HG02610 (cell line): ENCODE measurements at regions not wholly inside any gene's neighbourhood (a gene's known extent, or its start where the extent isn't known, plus 50 kb on each side); places are given as distances from the start of the nearest gene placed in this dataset.

ENCODE experiments used
- ATAC-seq: cut with Tn5 transposase; IDR thresholded peaks from one replicate; pipeline ENCODE4 v1.9.1; 2021; ENCODE audit warnings: mild to moderate bottlenecking, moderate library complexity; ENCODE audit not compliant: unreplicated experiment

DNA sequence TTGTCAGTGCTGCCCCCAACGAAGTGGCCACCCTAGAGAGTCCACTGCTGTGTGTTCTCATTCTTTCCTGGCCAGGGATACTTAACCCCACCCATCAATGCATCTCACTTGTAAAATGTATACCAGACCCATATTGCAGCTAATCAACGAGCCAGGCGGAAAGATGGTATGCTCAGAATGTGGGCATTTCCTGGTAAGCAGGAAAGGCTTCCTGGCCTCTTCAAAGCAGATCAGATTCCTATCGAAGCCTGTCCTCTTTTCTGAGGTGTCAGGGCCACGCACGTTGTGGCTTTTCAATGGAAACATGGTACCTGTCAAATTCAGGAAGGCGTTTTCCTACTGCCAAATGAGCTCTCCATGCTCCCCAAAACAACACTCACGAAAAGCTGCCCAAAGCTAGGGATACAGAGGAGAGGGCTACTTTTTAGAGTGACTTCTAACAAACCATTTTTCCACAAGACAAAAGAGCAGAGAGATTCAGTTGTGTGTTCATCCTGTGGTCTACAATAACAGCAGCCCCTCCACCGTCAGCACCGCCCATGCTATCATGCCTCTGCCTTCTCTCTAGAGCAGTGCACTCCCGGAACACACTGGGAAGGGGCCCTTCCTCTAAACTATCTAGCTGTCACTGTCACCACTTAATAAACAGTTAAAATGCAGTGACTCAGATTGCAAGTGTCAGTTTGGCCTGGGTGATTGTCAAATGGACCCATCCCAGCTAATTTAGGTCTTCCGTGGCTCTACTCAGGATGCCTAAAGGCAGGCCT lies 535.1 kb downstream of the RNF144A start:
- no peak for ATAC-seq

DNA sequence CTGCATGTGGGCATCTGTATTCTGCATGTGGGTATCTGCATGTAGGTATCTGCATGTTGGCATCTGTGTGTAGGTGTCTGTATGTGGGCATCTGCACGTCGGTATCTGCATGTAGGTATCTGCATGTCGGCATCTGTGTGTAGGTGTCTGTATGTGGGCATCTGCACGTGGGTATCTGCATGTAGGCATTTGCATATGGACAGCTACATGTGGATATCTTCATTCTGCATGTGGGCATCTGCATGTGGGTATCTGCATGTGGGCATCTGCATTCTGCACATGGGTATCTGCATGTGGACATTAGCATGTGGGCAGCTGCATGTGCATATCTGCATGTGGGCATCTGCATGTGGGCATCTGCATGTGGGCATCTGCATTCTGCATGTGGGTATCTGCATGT lies 537.4 kb downstream of the RNF144A start:
- ATAC-seq = no peak

DNA sequence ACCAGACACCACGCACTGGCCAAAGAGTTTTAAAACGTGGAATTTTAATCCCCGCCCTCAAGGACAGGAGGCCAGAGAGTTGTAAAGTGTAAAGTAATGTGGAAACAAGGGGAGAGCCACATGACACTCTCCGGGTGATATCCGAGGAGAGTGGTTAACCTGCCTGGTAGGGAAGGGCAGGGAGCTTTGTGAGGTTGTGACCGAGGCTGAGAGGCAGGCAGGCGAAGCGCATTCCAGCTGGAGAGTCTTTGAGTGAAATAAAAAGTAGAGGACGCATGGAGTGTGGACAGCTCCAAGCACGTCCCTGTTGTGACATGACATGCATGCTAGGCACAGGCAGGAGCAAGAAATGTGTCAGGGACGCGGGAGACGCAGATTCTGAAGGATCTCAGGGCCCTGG lies 539.5 kb downstream of the RNF144A start:
- no peak for ATAC-seq

DNA sequence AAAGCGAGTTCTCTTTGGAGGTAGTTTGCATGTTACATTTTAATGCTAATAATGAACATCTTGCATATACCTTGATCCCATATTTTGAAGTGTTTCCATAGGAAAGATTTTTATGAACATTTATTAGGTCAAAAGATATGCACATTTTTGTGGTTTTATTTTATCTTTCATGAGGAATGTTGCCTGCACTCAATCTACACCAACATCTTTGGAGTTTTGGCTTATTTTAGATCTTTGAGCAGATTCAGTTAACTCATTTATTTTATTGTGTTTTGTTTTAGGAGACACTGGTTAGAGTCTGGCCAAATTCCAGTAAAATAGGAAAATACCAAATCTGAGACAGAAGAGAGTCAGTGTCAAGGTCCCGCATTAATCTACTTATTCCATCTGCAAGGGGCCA lies 540.9 kb downstream of the RNF144A start:
- ATAC-seq = no peak

DNA sequence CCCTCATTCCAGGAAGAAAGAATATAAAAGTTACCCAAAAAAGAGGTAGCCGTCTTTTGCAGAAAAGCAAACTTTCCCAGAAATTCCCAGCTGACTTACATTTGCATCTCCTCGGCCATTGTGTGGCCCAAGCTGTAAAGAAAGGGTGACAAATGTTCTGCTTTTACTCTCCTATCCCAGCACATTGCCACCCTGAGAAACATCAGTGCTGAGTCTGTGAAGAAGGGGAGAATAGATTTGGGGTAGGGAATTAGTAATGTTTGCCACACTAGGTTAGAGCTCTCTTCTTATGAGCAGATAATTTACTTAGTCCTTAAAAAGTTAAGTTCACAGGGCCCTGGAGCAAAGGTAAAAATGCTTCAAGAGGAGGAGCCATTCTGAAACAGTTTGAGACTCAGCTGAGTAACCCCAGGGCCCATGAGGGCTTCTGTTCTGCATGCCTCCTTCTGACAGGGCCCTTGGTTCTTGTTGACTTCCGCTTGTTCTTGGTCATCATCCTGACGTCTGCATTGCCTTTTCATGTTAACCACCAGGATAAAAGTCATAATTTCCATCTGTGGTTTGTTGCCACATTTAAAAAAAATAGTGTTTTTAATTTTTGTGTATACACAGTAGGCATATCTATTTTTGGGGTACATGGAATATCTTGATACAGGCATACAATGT lies 550.7 kb downstream of the RNF144A start:
- ATAC-seq = no peak

DNA sequence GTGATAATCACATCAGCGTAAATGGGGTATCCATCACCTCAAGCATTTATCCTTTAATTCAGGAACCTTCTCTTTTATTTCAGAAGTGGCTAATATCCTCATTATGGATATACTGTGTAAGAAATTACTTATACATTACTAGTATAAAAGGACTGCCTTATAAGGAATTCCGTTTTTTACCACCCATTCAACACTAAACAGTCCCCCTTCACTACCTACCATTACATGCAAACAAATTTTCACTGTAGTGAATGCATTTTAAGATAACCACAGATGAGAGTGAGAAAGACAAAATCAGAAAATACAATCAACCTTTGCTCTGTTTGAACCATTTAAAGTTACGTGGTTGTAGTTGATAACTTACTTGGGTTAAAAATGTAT lies 551.2 kb downstream of the RNF144A start:
- no peak for ATAC-seq

DNA sequence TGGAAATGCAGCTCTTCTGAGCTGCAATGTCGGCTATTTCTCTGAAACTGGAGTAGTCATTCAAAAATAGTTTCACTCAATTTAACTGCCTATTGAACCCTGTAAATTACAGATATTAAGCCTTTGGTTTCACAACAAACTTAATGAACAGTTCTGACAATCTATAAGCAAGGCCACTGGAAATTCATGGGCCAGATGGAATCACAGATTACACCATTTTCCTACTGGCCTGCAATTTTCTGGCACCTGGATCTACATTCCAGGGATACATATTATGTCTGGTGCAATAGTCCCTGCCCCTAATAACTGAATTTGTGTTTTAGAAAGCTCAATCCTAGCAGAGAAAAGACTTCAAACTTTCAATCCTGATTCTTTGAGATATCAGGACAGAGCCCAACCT lies 551.7 kb downstream of the RNF144A start:
- no peak for ATAC-seq

DNA sequence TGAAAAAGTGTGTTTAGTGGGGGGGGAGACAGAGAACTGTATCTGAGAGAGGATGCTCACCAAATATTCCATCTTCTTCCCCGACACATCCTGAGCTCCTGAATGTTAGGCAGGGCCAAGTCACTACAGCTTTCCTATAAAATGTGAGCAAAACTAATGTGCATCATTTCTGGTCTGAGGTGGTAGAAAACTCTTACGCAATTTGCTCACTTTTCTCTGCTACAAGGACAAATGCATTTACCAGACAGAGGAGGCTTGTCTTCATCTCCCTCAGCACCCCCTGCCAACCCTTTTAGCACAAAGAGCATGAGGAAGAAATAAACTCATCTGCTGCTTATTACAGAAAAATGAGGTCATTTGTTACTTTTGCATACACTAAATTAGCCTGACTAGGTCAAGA lies 554.0 kb downstream of the RNF144A start:
- ATAC-seq = no peak

DNA sequence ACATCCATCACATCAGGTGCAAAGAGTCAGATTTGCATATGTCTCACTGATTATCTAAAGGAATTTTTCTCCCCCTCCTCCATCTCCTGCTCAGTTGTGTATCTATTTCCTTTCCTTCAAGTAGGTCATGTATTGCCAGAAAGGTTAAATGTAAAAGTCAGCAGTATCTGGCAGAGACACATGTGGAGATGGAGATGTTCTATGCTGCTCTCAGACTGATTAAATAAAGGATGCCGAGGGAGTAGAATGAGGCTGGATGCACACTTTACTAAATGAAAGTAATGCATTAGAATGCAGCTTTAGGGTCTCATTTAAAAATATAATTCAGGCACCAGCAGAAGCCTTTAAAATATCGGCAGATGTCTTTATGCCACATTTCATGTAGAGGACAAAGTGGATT lies 555.3 kb downstream of the RNF144A start:
- no peak for ATAC-seq

DNA sequence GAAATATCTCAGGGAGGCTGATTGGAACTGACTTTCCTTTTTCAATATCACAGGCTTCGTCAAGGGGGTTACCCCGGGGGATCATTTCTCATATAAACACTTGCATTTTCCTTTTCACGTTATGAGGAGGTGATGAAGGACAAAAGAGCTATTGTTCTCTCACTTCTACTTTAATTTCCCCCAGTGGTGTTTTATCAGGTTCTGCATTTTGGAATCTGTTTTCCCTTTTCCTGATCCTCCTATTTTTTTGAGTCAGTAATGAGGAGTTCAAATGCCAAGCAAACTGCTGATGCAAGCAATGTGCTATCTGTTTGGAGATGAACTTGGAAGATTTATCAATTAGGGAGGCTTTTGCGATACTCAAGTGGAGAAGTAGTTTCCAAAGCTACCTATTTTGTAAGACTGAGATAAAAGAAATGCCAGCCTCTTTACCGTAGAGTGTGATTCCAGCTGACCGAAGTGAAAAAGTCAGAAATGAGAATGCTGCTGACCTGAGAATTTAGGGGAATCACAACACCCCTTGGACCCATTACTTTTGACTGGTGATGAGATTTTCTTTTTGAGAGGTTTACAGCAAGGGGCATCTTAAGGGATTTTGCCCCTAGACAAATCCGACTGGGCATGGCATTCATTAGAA lies 556.0 kb downstream of the RNF144A start:
- ATAC-seq = no peak

DNA sequence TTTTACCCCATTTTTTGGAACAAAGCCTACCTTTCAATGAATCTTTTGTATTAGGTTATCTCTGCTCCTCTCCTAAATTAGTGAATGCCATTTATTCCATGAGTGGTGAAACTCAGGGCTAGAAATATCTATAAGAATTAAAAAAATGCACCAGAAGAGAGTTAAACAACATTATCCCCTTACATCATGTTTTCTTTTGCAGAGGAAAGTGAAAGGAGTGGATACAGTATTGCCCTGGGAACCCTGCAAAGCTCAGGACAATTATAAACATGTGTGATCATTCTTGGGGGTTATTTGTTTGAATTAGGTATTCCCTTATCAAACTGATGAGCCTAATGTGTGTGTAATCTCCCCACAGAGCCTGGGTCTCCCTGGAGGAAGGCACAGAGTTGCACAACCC lies 559.2 kb downstream of the RNF144A start:
- no peak for ATAC-seq

DNA sequence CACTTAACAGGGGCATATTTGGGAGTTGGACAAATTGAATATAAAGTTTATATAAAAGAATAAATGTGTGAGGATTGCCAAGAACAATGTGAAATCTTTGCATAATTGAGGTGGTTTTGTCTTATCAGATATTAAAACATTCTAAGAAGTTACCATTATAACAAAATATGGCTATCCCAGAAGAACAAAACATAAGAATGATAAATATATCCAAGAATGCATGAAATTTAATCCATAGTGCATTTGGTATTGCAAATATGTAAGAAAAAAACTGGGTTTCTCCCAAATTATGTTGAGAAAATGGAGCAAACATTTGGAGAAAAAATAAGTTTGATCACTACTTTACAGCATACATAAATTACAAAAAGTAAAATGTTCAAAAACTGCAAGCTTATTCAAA lies 562.4 kb downstream of the RNF144A start:
- ATAC-seq = no peak

DNA sequence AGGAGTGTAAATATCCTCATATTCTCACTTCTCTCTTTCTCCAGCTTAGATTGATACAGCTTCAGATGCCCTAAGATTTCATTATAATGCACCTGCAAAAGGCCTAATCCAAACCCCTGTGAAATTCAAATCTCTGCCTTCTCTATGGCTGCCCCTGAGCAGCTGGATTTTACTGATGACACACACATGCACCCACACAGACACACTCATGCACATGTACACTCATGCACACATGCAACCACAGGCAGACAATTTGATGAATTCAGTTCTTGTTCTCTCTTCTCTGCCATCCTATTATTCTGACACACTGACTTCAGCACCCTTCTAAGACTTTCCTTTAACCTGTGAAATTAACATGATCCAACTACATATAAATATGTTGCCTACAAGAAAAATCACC lies 563.2 kb downstream of the RNF144A start:
- no peak for ATAC-seq

DNA sequence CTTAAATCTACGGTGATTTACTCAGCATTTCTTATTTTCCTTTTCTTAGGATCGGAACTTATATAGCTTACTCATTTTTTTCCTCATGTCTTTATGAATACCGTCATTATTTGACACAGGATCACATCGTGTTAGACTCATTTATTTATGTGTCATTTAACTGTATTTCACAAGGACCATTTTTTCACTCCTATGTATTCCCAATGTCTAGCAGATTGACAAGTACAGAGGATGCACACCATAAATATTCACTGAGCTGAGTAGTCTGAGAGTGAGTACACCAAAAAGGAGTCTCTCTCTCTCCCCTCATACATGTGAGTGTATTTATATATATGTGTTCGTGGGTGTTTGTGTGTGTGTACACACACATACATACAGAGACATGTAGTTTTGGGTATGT lies 573.5 kb downstream of the RNF144A start:
- no peak for ATAC-seq

DNA sequence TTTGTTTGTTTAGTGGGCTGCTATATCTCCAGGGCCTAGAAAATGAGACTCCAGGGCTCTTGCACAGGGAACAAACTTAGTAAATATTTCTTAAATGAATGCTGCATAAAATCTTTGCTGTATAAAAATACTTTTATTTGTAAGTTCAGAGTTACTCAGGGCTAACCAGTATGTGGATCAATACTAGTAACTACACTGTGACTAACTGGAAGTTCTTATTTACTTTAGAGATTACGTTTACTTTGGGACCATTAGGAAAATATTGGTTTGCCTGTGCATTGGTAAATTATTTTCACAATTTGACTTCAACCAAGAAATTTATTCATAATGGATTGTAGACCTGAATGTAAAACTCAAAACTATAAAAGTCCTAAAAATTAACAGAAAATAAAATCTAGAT lies 575.5 kb downstream of the RNF144A start:
- no peak for ATAC-seq

DNA sequence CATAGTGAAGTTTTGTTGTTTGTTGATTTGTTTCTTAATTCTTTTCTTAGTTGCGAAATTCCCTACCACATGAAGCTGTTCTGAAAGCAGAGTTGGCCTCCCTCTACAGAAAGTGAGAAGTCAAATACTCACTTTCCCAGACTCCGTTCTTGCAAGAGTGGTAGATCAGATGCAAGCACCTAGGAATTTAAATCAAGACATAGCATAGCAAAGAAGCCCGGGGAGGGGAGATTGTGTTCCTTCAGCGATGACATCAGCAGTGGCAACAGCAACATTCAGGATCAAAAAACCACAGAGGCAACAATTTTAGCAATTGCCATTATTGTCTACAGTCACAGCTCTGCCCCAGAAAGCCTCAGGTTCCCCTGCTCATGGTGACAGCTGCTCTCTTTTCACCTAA lies 580.0 kb downstream of the RNF144A start:
- no peak for ATAC-seq

DNA sequence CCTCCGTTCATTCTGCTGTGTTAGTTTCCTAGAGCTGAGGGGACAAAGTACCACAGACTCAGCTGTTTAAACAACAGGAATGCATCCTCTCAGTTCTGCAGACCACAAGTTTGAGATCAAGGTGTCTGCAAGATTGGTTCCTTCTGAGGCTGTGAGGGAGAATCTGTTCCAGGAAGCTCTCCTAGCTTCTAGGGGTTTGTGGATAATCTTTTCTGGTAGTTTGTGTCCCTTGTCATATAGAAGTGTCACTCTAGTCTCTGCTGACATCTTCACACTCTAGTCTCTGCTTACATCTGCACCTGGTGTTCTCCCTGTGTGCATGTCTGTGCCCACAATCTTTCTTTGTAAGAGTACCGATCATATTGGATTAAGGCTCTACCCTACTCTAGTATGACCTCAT lies 581.8 kb downstream of the RNF144A start:
- ATAC-seq = no peak

DNA sequence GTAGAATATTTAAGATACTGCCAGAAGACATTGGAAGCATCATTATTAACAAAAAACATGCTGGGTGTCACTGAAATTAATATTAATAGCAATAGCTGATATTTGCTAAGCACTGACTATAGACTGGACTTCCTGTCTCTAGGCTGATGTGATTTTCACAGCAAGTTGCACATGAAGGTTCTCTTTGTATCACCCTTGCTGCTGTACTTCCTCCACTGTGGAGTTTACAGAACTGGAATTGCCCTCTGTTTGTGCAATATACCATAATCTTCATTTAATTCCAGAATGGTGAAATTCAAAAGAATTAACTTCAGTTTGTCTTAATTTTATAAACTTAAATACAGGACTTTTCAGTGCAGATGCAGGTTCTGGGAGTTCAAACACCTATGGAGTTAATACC lies 585.1 kb downstream of the RNF144A start:
- no peak for ATAC-seq

DNA sequence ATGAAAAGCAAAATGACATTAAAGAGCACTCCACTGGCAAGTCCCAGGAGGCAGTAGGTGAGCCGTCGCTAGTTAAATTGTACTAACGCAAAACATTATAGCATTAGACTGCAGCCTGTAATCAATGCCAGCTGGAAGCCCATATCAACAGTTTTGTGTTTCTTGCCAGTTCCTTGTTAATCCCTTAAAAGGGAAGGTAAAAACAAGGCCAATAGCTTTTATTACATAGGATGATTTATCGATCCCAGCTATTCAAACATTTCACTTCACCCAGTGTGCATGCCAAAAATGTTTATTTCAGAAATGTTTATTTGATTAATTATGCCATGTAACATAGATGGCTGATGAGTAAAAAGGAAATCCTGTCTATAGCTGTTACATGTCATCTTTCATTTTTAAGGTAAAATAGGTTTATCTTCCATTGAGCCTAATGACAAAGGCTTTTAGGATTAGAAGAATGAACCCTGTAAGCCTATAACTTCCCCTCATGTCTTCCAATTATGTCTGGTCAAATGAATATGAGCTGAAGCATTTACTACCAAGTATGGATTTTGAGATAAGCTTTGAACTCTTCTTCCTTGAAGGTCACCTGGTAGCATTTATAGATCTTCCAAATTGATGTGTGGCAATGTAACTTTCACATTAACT lies 591.2 kb downstream of the RNF144A start:
- ATAC-seq = no peak

DNA sequence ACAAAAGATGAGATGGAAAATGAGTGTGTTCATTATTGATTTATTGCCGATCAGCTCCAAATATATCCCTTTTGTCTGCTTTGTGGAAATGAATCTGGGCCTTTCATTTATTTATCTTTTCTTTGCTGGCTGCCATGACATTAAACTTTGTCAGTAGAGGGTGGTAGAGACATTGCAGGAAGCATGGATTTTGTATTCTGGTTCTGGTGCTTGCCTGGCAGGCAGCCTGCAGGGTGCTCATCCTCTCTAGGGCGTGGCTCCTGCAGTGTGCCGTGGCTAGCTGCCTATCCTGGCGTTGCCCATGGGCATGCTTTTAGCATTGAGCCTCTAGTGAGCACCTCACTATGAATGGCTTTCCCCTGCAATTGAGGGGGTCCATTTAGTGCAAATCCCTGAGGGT lies 593.1 kb downstream of the RNF144A start:
- ATAC-seq = no peak

DNA sequence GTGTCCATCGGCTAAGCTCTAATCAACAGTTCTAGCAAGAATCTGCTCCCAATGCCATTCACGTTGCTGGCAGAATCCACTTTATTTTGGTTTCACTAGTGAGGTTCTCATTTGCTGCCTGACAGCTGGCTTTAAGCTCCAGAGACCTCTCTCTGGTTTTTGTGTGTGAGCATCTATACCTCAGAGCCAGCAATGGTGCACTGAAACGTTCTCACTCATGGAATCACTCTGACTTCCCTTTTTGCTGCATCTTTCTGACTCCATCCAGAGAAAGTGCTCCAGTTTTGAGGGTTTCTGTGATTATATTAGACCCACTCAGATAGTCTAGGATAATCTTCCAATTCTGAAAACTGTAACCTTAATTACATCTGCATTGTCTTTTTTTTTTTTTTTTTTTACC lies 596.6 kb downstream of the RNF144A start:
- ATAC-seq = no peak

DNA sequence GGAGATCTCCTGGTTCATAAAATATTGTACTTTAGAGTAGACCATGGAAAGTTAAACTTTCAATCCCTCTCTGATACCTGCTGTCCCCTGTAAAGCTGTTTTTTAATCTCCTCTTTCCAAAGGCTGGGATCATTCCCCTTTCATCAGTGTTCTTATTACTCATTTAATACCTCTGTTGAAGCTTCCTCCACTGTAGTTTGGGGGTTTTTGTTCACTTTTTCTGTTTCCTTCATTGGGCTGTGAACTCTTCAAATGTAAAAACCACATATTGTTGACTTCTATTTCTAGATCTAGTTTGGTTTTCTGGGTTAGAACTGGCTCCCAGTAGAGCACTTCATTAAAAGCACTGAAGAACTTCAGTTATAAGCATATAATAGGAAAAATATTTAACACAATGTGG lies 598.1 kb downstream of the RNF144A start:
- ATAC-seq = no peak
